Endothelial cell (in vitro differentiated cells): ENCODE measurements at regions not wholly inside any gene's neighbourhood (a gene's known extent, or its start where the extent isn't known, plus 50 kb on each side); places are given as distances from the start of the nearest gene placed in this dataset.

Experiments used
- DNase-seq: peaks from one replicate; pipeline ENCODE4 v3.0.0; 2021; ENCODE audit warnings: low spot score
- H3K27ac Mint-ChIP-seq: one replicate; pipeline ENCODE4 v1.8.0; 2021; ENCODE audit warnings: mixed read lengths, inconsistent platforms; ENCODE audit not compliant: unreplicated experiment
- H3K27me3 Mint-ChIP-seq: one replicate; pipeline ENCODE4 v1.8.0; 2021; ENCODE audit warnings: mild to moderate bottlenecking, moderate library complexity, mixed read lengths, inconsistent platforms; ENCODE audit not compliant: unreplicated experiment
- H3K36me3 Mint-ChIP-seq: one replicate; pipeline ENCODE4 v1.8.0; 2021; ENCODE audit warnings: mild to moderate bottlenecking, low read depth, mixed read lengths, inconsistent platforms; ENCODE audit not compliant: unreplicated experiment
- H3K4me1 Mint-ChIP-seq: one replicate; pipeline ENCODE4 v1.8.0; 2021; ENCODE audit warnings: mild to moderate bottlenecking, mixed read lengths, inconsistent platforms; ENCODE audit not compliant: unreplicated experiment
- H3K4me3 Mint-ChIP-seq: one replicate; pipeline ENCODE4 v1.8.0; 2021; ENCODE audit warnings: mild to moderate bottlenecking, mixed read lengths, inconsistent platforms; ENCODE audit not compliant: unreplicated experiment
- H3K9me3 Mint-ChIP-seq: one replicate; pipeline ENCODE4 v1.8.0; 2021; ENCODE audit warnings: mixed read lengths, inconsistent platforms; ENCODE audit not compliant: unreplicated experiment
- TF ChIP-seq, protein P1 (sequence below): fragments of 200-600 bp; sonication (generic); IDR thresholded peaks from one replicate; pipeline ENCODE4 v1.5.0; 2021; ENCODE audit warnings: antibody characterized with exemption; ENCODE audit not compliant: unreplicated experiment

DNA sequence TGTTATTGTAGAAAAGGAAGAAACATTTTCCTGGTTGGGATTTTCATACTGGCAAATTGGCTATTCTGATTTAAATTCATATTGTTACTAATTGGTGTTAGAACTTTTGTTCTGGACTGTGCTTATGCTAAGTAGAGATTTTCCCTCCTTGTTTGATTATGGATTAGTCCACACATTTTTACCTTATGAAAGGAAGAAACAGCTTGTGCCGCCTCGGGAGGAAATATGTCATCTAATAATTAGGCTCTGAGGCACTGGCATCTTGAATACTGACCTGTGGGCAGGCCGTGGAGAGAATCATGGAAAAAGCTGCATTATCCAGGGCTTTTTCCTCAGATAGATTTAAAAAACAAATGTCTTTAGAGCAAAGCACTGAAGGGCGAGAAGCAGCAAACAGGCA, 344.3 kb upstream of the TBL1XR1 start:
- no peak overlapping the region for H3K4me3 Mint-ChIP-seq
- no peak for DNase-seq
- no peaks in the 10 kb centered on the region for H3K9me3 Mint-ChIP-seq
- TF ChIP-seq, protein P1, sequence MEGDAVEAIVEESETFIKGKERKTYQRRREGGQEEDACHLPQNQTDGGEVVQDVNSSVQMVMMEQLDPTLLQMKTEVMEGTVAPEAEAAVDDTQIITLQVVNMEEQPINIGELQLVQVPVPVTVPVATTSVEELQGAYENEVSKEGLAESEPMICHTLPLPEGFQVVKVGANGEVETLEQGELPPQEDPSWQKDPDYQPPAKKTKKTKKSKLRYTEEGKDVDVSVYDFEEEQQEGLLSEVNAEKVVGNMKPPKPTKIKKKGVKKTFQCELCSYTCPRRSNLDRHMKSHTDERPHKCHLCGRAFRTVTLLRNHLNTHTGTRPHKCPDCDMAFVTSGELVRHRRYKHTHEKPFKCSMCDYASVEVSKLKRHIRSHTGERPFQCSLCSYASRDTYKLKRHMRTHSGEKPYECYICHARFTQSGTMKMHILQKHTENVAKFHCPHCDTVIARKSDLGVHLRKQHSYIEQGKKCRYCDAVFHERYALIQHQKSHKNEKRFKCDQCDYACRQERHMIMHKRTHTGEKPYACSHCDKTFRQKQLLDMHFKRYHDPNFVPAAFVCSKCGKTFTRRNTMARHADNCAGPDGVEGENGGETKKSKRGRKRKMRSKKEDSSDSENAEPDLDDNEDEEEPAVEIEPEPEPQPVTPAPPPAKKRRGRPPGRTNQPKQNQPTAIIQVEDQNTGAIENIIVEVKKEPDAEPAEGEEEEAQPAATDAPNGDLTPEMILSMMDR, result no peak
- H3K27me3 Mint-ChIP-seq, result no peaks in the 10 kb centered on the region
- H3K27ac Mint-ChIP-seq, result no peak overlapping the region
- peaks cover 13% of the 10 kb centered on the region for H3K4me1 Mint-ChIP-seq
- H3K36me3 Mint-ChIP-seq, result no peaks in the 10 kb centered on the region

DNA sequence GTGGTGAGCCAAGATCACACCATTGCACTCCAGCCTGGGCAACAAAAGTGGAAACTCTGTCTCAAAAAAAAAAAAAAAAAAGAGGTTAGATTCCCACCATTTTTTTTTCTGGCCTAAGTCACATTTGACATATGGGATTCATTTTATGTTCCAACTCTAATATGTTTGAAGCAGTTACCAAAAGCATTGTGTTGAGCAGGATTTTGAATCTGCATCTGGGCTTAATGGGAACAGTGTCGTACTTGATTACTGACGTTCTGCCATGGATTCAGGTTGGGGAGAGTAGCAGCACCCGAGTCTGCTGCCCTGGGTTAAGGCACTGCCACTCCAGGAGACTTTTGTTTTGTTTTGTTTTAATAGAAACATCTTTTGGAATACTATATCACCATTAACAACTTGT, 348.7 kb upstream of the TBL1XR1 start:
- TF ChIP-seq, protein P1, result no peak
- H3K27ac Mint-ChIP-seq, result no peak overlapping the region

DNA sequence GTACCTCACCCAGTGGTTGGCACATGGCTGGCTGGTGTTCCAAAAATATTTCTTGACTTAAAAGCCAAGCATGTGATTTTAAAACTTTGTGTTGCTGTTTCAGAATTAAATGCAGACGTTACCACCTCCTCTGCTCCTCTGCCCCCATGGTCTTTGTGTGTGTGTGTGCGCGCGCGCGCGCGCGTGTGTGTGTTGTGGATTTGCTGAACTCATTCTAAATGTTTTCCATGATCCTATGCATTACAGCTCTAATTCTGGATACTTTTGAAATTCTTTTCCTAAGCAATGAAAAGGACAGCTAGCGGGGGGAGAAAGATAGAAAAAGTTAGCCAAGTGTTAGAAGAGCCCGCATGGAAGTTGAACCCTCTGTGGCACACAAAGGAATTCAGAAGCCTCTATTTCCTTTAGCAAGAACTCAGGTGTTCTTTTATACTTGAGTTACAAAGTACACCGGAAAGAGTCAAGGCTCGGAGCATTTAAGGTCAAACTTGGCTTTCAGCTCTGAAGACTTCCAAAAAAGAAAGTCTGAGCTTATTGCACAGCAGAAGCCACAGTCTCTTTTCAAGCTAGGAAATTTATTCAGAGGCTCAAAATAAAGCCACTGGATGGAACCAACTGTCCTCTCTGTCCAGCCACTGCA, 350.5 kb upstream of the TBL1XR1 start:
- Mint-ChIP-seq H3K27me3 (peaks cover 2% of the 10 kb centered on the region), H3K9me3 (no peaks in the 10 kb centered on the region), H3K4me3 (no peak overlapping the region), H3K27ac (no peak overlapping the region), H3K36me3 (no peaks in the 10 kb centered on the region), H3K4me1 (peaks cover 18% of the 10 kb centered on the region)
- TF ChIP-seq, protein P1, result no peak
- DNase-seq, result no peak

More for the DNA sequence above, 348.7 kb upstream of the TBL1XR1 start:
- Mint-ChIP-seq H3K4me1 (peaks cover 3% of the 10 kb centered on the region), H3K9me3 (no peaks in the 10 kb centered on the region), H3K36me3 (no peaks in the 10 kb centered on the region), H3K4me3 (no peak overlapping the region), H3K27me3 (peaks cover 2% of the 10 kb centered on the region)
- no peak for DNase-seq

DNA sequence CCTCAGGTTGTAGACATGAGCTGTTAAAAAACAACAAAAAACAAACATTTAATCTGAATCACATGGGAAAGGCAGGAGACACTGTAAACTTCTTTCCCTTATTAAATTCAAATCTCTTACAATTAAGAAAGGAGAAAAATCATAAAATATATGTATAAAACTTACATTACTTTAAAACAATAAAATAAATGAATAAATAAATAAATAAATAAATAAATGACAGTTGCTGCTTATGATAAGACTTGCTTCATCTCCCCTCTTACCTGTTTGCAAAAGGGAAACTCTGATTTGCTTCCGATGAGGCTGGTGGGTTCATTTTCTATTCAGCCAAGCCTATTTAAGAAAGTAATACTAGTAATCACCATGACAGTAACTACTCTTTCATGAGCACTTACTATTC, 353.4 kb upstream of the TBL1XR1 start:
- TF ChIP-seq, protein P1, result no peak
- DNase-seq, result no peak
- no peak overlapping the region for H3K27ac Mint-ChIP-seq
- peaks cover 2% of the 10 kb centered on the region for H3K27me3 Mint-ChIP-seq
- no peaks in the 10 kb centered on the region for H3K9me3 Mint-ChIP-seq
- no peaks in the 10 kb centered on the region for H3K36me3 Mint-ChIP-seq
- no peak overlapping the region for H3K4me3 Mint-ChIP-seq
- peaks cover 18% of the 10 kb centered on the region for H3K4me1 Mint-ChIP-seq

DNA sequence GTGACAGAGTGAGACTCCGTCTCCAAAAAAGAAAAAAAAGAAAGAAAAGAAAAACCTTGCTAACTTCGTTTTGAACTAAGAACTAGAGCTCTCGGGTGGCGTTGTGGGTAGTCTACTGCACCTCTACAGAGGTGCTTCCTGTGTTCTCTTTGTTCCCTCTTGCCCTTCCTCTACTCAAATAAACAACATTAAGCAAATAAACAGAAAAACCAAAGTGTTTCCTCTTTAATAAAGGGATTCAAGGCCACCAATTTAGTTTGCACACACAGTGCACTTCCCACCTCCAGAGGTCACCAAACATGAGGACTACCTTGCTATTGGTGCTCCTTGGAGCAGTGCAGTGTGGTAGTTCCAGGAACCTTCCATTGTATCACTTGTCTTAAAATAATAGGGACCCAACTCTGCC, 354.2 kb upstream of the TBL1XR1 start:
- no peak overlapping the region for H3K4me3 Mint-ChIP-seq
- TF ChIP-seq, protein P1, result no peak
- H3K9me3 Mint-ChIP-seq, result no peaks in the 10 kb centered on the region
- H3K27ac Mint-ChIP-seq, result no peak overlapping the region
- peaks cover 18% of the 10 kb centered on the region for H3K4me1 Mint-ChIP-seq
- H3K27me3 Mint-ChIP-seq, result peaks cover 2% of the 10 kb centered on the region
- no peak for DNase-seq
- no peaks in the 10 kb centered on the region for H3K36me3 Mint-ChIP-seq
